Gastroesophageal sphincter (tissue), 4 donors: ENCODE measurements at regions not wholly inside any gene's neighbourhood (a gene's known extent, or its start where the extent isn't known, plus 50 kb on each side); places are given as distances from the start of the nearest gene placed in this dataset.

Source experiments
- ATAC-seq: fragments of 150-250 bp; one replicate; pipeline ENCODE4 v1.9.1; 2016; ENCODE audit warnings: mild to moderate bottlenecking, moderate library complexity
- H3K27ac ChIP-seq, 4 donors: fragments of 200-600 bp; sonication (generic) in 3 of 4; 1 replicate in 3 of 4; 2 replicates in 1 of 4; pipeline ENCODE4 v1.5.1; 2016 to 2019
- H3K27me3 ChIP-seq: fragments of 200-600 bp; sonication (generic); one replicate; pipeline ENCODE4 v1.5.1; 2019
- H3K36me3 ChIP-seq, 2 donors: fragments of 200-600 bp; sonication (generic); one replicate each; pipeline ENCODE4 v1.5.1; 2019; ENCODE audit warnings: control low read depth in 1 of 2
- H3K4me1 ChIP-seq, 3 donors: fragments of 200-600 bp; sonication (generic); 1 replicate in 2 of 3; 2 replicates in 1 of 3; pipeline ENCODE4 v1.5.1; 2016 to 2019; ENCODE audit warnings: control low read depth in 2 of 3
- H3K4me3 ChIP-seq, 2 donors: fragments of 200-600 bp; sonication (generic); one replicate each; pipeline ENCODE4 v1.5.1; 2019; ENCODE audit warnings: mild to moderate bottlenecking in 1 of 2, moderate library complexity in 1 of 2
- H3K9me3 ChIP-seq, 3 donors: fragments of 200-600 bp; sonication (generic); one replicate each; pipeline ENCODE4 v1.5.1; 2017 to 2019; ENCODE audit warnings: control low read depth in 2 of 3
- EP300 ChIP-seq: sonication (generic); formaldehyde crosslinking; IDR thresholded peaks from one replicate; pipeline ENCODE4 v1.6.1; 2017; ENCODE audit warnings: antibody characterized with exemption, mild to moderate bottlenecking
- POLR2A ChIP-seq, 2 donors: fragments of 450-650 bp; IDR thresholded peaks; one replicate each; pipeline ENCODE4 v1.6.1; 2017; ENCODE audit warnings: antibody characterized with exemption in 2 of 2, mild to moderate bottlenecking in 2 of 2, moderate library complexity in 1 of 2
- POLR2AphosphoS5 ChIP-seq: sonication (generic); formaldehyde crosslinking; IDR thresholded peaks from one replicate; pipeline ENCODE4 v1.6.1; 2017; ENCODE audit warnings: antibody characterized with exemption
- WGBS, 2 donors: methylation state at CpG; one replicate each; pipeline ENCODE4 v1.1.5; 2018; ENCODE audit warnings: low coverage in 1 of 2; 5-methylcytosine and 5-hydroxymethylcytosine counted together
- TF ChIP-seq, protein P1 (sequence below), 4 experiments: fragments of 200-600 bp in 2 of 4; fragments of 450-650 bp in 2 of 4; sonication (generic) in 1 of 4; IDR thresholded peaks; one replicate each; pipeline ENCODE4 v1.5.1; 2017 to 2019; ENCODE audit warnings: antibody characterized with exemption in 4 of 4, mild to moderate bottlenecking in 2 of 4, moderate library complexity in 2 of 4

DNA sequence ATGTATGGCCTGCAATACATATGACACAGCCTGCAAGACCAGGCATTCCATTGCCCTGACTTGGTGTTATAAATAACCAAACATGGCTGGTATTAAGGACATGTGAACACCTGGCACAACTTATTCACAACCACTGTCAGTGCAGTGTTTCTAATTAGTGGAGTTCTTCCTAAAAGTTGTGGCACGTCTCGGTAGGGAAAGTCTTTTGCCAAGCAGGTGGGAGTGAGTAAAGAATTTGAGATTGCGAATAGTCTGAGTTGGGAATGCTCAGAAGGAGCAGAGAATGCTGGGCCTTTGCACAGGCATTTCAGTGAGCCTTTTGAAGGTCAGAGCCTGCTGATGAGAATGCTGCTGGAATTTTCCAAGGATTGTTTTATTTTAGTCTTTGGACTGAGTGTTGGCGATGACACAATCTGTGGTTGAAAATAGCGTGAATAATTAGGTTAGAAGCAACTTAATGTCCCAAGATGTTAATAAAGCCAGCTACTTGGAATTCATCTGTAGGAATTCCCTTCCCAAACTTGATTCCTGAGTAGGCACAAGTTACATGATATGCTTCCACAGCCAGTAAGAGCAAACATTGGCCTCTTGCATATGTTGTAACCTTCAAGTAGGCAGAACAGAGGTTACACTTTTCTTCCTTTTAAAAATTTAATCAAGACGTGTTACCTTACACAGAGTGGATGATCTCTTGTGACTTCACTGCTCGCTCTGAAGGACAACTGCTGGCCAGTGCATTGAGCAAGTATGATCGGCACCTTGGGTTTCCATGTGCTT lies 83.6 kb upstream of the PGRMC2 start:
- 39% methylated on average over 8 of the region's 8 CpGs for WGBS, 2 donors
- Histone ChIP-seq H3K9me3 (no peaks in the 10 kb centered on the region), H3K27me3 (no peaks in the 10 kb centered on the region), H3K27ac (peak overlapping the region; percentile 73 to 86 (median 77)), H3K4me3 (no peak overlapping the region), H3K4me1 (peaks cover 11 to 28% (median 15%) of the 10 kb centered on the region in 3 donors), H3K36me3 (no peaks in the 10 kb centered on the region)
- TF ChIP-seq POLR2AphosphoS5: peak; percentile 53
- TF ChIP-seq, protein P1, sequence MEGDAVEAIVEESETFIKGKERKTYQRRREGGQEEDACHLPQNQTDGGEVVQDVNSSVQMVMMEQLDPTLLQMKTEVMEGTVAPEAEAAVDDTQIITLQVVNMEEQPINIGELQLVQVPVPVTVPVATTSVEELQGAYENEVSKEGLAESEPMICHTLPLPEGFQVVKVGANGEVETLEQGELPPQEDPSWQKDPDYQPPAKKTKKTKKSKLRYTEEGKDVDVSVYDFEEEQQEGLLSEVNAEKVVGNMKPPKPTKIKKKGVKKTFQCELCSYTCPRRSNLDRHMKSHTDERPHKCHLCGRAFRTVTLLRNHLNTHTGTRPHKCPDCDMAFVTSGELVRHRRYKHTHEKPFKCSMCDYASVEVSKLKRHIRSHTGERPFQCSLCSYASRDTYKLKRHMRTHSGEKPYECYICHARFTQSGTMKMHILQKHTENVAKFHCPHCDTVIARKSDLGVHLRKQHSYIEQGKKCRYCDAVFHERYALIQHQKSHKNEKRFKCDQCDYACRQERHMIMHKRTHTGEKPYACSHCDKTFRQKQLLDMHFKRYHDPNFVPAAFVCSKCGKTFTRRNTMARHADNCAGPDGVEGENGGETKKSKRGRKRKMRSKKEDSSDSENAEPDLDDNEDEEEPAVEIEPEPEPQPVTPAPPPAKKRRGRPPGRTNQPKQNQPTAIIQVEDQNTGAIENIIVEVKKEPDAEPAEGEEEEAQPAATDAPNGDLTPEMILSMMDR (IDR thresholded peaks at IDR 0.05): no peak
- ATAC-seq: peak; percentile 83

DNA sequence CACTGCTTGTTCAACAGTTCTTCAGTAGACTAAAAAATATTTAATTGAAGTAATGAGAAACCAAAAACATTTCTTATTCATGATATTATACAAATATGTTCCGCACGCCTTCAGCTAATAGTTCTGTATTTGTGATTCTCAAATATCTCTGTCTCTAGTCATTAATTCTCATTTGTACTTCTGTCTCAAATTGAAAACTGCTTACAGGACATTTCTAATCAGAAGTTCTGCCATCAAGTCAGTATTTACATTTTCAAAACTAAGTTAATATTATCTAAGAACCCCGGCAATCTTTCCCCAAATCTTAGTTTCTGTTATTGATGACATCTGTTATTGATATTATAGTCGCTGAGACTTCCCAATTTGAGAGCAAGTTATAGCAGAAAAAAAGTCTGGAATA lies 78.6 kb upstream of the PGRMC2 start:
- WGBS, 2 donors: 91% methylated on average over 4 of the region's 4 CpGs
- H3K27me3 ChIP-seq: no peaks in the 10 kb centered on the region

DNA sequence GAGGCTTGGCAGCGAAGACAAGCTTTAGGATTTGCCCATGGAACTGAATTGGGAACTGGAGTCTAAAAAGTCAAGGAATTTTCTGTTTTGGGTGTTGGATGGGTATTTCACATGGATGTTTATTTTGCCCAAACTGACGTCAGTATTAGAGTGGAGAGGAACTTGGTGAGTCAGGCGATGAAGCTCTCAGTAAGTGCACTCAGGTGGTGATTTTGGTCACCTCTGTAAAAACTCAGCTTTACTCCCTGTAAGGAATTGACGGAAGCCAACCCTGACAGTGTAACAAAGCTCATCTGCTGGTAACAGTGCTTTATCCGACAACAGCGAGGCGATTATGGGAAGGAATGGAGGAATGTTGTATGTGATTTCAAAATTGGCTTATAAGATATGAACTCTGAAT lies 77.0 kb upstream of the PGRMC2 start:
- H3K36me3 ChIP-seq: no peaks in the 10 kb centered on the region
- no peaks in the 10 kb centered on the region for H3K9me3 ChIP-seq
- TF ChIP-seq POLR2A (IDR thresholded peaks at IDR 0.05) (no peak), EP300 (no peak), POLR2AphosphoS5 (no peak)
- TF ChIP-seq, protein P1 (IDR thresholded peaks at IDR 0.05): no peak
- no peaks in the 10 kb centered on the region for H3K4me1 ChIP-seq
- H3K4me3 ChIP-seq: no peak overlapping the region
- ATAC-seq: no peak
- 88 to 90% methylated on average over 7 of the region's 7 CpGs for WGBS, 2 donors
- H3K27me3 ChIP-seq: no peaks in the 10 kb centered on the region
- H3K27ac ChIP-seq: no peak overlapping the region

More for the DNA sequence above, 78.6 kb upstream of the PGRMC2 start:
- ATAC-seq: no peak
- Histone ChIP-seq H3K4me1 (peaks cover 2 to 9% (median 2%) of the 10 kb centered on the region in 3 donors), H3K4me3 (no peak overlapping the region), H3K36me3 (no peaks in the 10 kb centered on the region), H3K27ac (no peak overlapping the region), H3K9me3 (no peaks in the 10 kb centered on the region)
- TF ChIP-seq POLR2A (IDR thresholded peaks at IDR 0.05): no peak
- no peak for TF ChIP-seq POLR2AphosphoS5
- no peak for TF ChIP-seq EP300

DNA sequence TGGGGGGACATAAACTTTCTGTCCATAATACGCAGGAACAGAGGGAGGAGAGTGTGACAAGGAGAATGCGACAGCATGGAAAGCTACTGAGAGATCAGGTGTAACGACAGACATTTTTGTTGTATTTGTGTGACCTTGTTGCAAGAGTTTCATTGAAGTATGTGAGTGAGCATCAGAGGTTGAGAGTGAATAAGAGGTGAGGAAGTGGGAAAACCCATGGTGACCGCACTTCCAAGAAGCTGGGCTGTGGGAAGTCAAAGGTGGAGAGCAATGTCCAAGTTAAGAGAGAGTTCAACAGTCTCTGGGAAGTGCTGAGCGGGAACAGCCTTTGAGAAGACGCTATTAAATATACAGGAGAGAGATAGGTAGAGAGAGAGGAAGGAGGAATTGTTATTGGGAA lies 76.4 kb upstream of the PGRMC2 start:
- Histone ChIP-seq H3K4me3 (no peak overlapping the region), H3K4me1 (no peaks in the 10 kb centered on the region), H3K9me3 (no peaks in the 10 kb centered on the region), H3K27ac (no peak overlapping the region), H3K27me3 (no peaks in the 10 kb centered on the region), H3K36me3 (no peaks in the 10 kb centered on the region)
- 93 to 100% methylated on average over 6 of the region's 6 CpGs for WGBS, 2 donors
- TF ChIP-seq, protein P1 (IDR thresholded peaks at IDR 0.05): no peak
- TF ChIP-seq EP300 (no peak), POLR2A (IDR thresholded peaks at IDR 0.05) (no peak), POLR2AphosphoS5 (no peak)
- ATAC-seq: no peak

DNA sequence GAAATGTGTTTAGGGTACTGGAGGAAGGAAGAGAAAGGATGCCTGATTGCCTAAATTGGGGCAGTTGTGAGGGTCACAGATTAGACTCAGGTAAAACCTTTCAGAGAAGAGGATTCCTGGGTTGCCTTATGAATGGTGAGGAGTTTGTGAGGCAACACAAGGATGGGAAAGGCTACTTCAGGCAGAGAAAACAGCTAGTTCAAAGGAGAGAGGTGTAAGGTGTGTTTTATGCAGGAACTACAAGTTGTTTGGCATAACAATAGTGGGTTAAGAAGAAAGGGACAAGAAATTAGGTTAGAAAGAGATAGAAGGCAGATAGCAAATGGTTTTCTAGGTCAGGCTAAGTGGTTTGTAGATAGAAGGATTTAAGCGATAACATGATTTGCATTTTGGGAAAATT lies 75.1 kb upstream of the PGRMC2 start:
- WGBS, 2 donors: 91% methylated on average over 1 of the region's 1 CpG; no CpG with 5 or more reads in 1 of the 2 donors
- Histone ChIP-seq H3K27ac (no peak overlapping the region), H3K36me3 (no peaks in the 10 kb centered on the region), H3K4me3 (no peak overlapping the region), H3K4me1 (peaks cover 0 to 8% (median 2%) of the 10 kb centered on the region in 3 donors), H3K9me3 (no peaks in the 10 kb centered on the region), H3K27me3 (no peaks in the 10 kb centered on the region)
- no peak for ATAC-seq
- TF ChIP-seq POLR2A (IDR thresholded peaks at IDR 0.05): no peak
- TF ChIP-seq EP300: no peak
- TF ChIP-seq POLR2AphosphoS5: no peak
- TF ChIP-seq, protein P1 (IDR thresholded peaks at IDR 0.05): no peak
